Esophagus (tissue), 2 donors: ENCODE measurements at regions not wholly inside any gene's neighbourhood (a gene's known extent, or its start where the extent isn't known, plus 50 kb on each side); places are given as distances from the start of the nearest gene placed in this dataset.

Experiments
- H3K27ac ChIP-seq, 2 donors: one replicate each; pipeline ENCODE4 v1.5.1; 2013; ENCODE audit warnings: low read depth in 2 of 2, mild to moderate bottlenecking in 2 of 2, inconsistent platforms in 1 of 2, low read length in 1 of 2, moderate library complexity in 1 of 2
- H3K27me3 ChIP-seq, 2 donors: one replicate each; pipeline ENCODE4 v1.6.1; 2013; ENCODE audit warnings: low read length in 2 of 2, control low read depth in 1 of 2, mild to moderate bottlenecking in 1 of 2; ENCODE audit not compliant: insufficient read depth in 2 of 2, control insufficient read depth in 1 of 2
- H3K36me3 ChIP-seq, 2 donors: one replicate each; pipeline ENCODE4 v1.6.1; 2013; ENCODE audit warnings: low read length in 1 of 2; ENCODE audit not compliant: control insufficient read depth in 2 of 2, insufficient read depth in 2 of 2
- H3K4me1 ChIP-seq, 2 donors: one replicate each; pipeline ENCODE4 v1.6.1; 2013; ENCODE audit warnings: low read length in 1 of 2; ENCODE audit not compliant: control insufficient read depth in 2 of 2, insufficient read depth in 2 of 2
- H3K4me3 ChIP-seq, 2 donors: one replicate each; pipeline ENCODE4 v1.5.1; 2013; ENCODE audit warnings: low read length in 2 of 2, mild to moderate bottlenecking in 2 of 2, low read depth in 1 of 2, moderate library complexity in 1 of 2
- H3K9me3 ChIP-seq, 2 donors: one replicate each; pipeline ENCODE4 v1.6.1; 2013; ENCODE audit warnings: mild to moderate bottlenecking in 2 of 2, low read depth in 1 of 2, low read length in 1 of 2, moderate library complexity in 1 of 2; ENCODE audit not compliant: control insufficient read depth in 2 of 2, insufficient read depth in 1 of 2
- WGBS, 2 donors: extraction: QIAGEN DNeasy Blood & Tissue Kit; methylation state at CpG; one replicate each; pipeline ENCODE4 v1.1.7; 2013; 5-methylcytosine and 5-hydroxymethylcytosine counted together
- donor health status: healthy with polysubstance abuse.
- donor health status: Bipolar disorder and iron deficiency.

- Histone ChIP-seq H3K27ac (no peak overlapping the region), H3K9me3 (peaks cover 0 to 2% of the 10 kb centered on the region in 2 donors), H3K4me3 (no peak overlapping the region), H3K4me1 (no peaks in the 10 kb centered on the region), H3K36me3 (no peaks in the 10 kb centered on the region), H3K27me3 (no peaks in the 10 kb centered on the region)
- WGBS, 2 donors, result 91 to 93% methylated on average over 3 of the region's 3 CpGs
Measured at GRCh38 chr9:124188331-124189110, 69.2 kb upstream of the NEK6 start.

GRCh38 chr9:124190761-124191160 is 67.0 kb upstream of the NEK6 start:
- no peaks in the 10 kb centered on the region for H3K36me3 ChIP-seq
- H3K9me3 ChIP-seq, result no peaks in the 10 kb centered on the region
- H3K27ac ChIP-seq, result no peak overlapping the region
- H3K4me3 ChIP-seq, result no peak overlapping the region
- WGBS, 2 donors, result 81 to 82% methylated on average over 10 of the region's 10 CpGs
- no peaks in the 10 kb centered on the region for H3K4me1 ChIP-seq
- no peaks in the 10 kb centered on the region for H3K27me3 ChIP-seq

- Histone ChIP-seq H3K36me3 (no peaks in the 10 kb centered on the region), H3K27ac (no peak overlapping the region), H3K4me1 (no peaks in the 10 kb centered on the region), H3K4me3 (no peak overlapping the region), H3K27me3 (no peaks in the 10 kb centered on the region), H3K9me3 (no peaks in the 10 kb centered on the region)
- WGBS, 2 donors, result 86 to 90% methylated on average over 6 of the region's 6 CpGs
Measured at GRCh38 chr9:124191691-124192395, 65.9 kb upstream of the NEK6 start.

- H3K4me1 ChIP-seq, result peaks cover 0 to 2% of the 10 kb centered on the region in 2 donors
- no peaks in the 10 kb centered on the region for H3K27me3 ChIP-seq
- H3K4me3 ChIP-seq, result no peak overlapping the region
- H3K36me3 ChIP-seq, result no peaks in the 10 kb centered on the region
- 96% methylated on average over 2 of the region's 2 CpGs for WGBS, 2 donors
- H3K27ac ChIP-seq, result no peak overlapping the region
- H3K9me3 ChIP-seq, result peaks cover 0 to 6% of the 10 kb centered on the region in 2 donors
Measured at GRCh38 chr9:124196814-124197176, 61.0 kb upstream of the NEK6 start.

GRCh38 chr9:124197177-124198095 is 60.3 kb upstream of the NEK6 start:
- Histone ChIP-seq H3K36me3 (no peaks in the 10 kb centered on the region), H3K27me3 (no peaks in the 10 kb centered on the region), H3K4me1 (peaks cover 0 to 2% of the 10 kb centered on the region in 2 donors), H3K27ac (no peak overlapping the region), H3K9me3 (peaks cover 0 to 6% of the 10 kb centered on the region in 2 donors), H3K4me3 (no peak overlapping the region)
- 73 to 78% methylated on average over 14 of the region's 14 CpGs for WGBS, 2 donors

- peaks cover 0 to 2% of the 10 kb centered on the region in 2 donors for H3K4me1 ChIP-seq
- no peak overlapping the region for H3K27ac ChIP-seq
- no peaks in the 10 kb centered on the region for H3K27me3 ChIP-seq
- H3K9me3 ChIP-seq, result peaks cover 0 to 6% of the 10 kb centered on the region in 2 donors
- H3K36me3 ChIP-seq, result no peaks in the 10 kb centered on the region
- no peak overlapping the region for H3K4me3 ChIP-seq
- 84 to 89% methylated on average over 5 of the region's 5 CpGs for WGBS, 2 donors
Measured at GRCh38 chr9:124198331-124198730, 59.4 kb upstream of the NEK6 start.

- WGBS, 2 donors, result 83 to 85% methylated on average over 4 of the region's 4 CpGs
- peaks cover 0 to 6% of the 10 kb centered on the region in 2 donors for H3K9me3 ChIP-seq
Measured at GRCh38 chr9:124198948-124199347, 58.8 kb upstream of the NEK6 start.

GRCh38 chr9:124199474-124199873 is 58.3 kb upstream of the NEK6 start:
- no peaks in the 10 kb centered on the region for H3K36me3 ChIP-seq
- H3K27ac ChIP-seq, result no peak overlapping the region
- no peaks in the 10 kb centered on the region for H3K27me3 ChIP-seq
- peaks cover 0 to 6% of the 10 kb centered on the region in 2 donors for H3K9me3 ChIP-seq
- 84 to 85% methylated on average over 3 of the region's 3 CpGs for WGBS, 2 donors
- peaks cover 0 to 2% of the 10 kb centered on the region in 2 donors for H3K4me1 ChIP-seq
- no peak overlapping the region for H3K4me3 ChIP-seq

More at GRCh38 chr9:124198948-124199347, 58.8 kb upstream of the NEK6 start:
- Histone ChIP-seq H3K36me3 (no peaks in the 10 kb centered on the region), H3K4me3 (no peak overlapping the region), H3K27me3 (no peaks in the 10 kb centered on the region), H3K27ac (no peak overlapping the region), H3K4me1 (peaks cover 0 to 2% of the 10 kb centered on the region in 2 donors)

GRCh38 chr9:124202447-124202971 is 55.2 kb upstream of the NEK6 start:
- WGBS, 2 donors, result 65 to 72% methylated on average over 5 of the region's 5 CpGs
- no peak overlapping the region for H3K4me3 ChIP-seq
- H3K27ac ChIP-seq, result peak overlapping the region in 1 of 2 donors; percentile 8
- H3K36me3 ChIP-seq, result no peaks in the 10 kb centered on the region
- no peaks in the 10 kb centered on the region for H3K27me3 ChIP-seq
- H3K4me1 ChIP-seq, result peaks cover 0 to 2% of the 10 kb centered on the region in 2 donors
- H3K9me3 ChIP-seq, result peaks cover 0 to 2% of the 10 kb centered on the region in 2 donors
